ENCODE measurements at regions not wholly inside any gene's neighbourhood (a gene's known extent, or its start where the extent isn't known, plus 50 kb on each side); places are given as distances from the start of the nearest gene placed in this dataset.
"Not testable (repeated sequence)": the region's sequence is repeated elsewhere in the genome, so short reads cannot be mapped to it uniquely, and the experiment has no call there.

DNA sequence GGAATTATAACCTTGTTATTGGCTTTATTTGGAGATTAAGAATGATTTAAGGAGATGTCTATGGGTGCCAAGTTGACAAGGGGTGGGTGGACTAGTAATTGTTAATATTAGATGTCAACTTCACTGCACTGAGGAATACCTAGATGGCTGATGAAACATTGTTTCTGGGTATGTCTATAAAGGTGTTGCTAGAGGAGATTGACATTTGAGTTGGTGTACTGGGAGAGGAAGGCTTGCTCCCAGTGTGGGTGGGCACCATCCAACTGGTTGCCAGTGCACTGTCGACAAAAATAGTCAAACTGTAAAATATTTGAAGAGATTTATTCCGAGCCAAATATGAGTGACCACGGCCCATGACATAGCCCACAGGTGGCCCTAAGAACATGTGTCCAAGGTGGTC is 378.8 kb downstream of the NDFIP2 start:
- no peak for DNase-seq

DNA sequence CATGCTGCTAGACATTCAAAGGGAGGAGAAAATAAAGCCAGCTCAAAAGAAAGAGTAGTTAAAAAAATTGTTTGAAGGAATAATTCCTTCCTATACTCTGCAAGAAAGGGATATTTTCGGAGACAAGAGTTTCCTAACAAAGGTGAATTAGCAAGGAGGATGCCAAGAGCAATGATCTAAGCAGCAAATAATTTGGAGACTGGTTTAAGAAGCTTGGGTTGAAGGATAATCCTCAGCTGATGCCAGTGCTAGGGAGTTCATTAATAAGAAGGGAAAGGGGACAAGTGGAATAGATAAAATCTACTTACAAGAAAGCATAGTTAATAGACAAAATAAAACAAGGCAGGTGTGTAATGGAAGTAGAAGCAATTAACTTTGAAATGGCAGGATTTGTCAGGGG is 372.3 kb downstream of the NDFIP2 start:
- DNase-seq, result no peak

DNA sequence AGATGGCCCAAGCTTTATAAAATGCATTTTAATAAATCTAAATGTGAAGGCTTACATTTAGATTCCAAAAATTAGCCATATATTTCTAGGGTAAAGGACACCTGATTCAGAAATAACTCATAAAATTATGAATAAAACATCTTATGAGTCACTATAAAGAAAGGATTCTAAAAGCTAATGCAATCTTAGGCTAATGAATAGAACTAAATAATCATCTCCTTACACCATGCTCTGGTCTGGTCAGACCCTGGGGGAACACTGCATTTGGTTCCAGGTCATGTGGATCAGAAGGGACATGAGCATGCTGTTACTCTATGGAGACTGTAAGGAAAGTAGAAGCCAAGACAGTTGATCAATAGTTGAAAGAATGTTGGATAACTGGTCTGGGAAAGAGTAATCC is 370.4 kb downstream of the NDFIP2 start:
- no peak for DNase-seq

DNA sequence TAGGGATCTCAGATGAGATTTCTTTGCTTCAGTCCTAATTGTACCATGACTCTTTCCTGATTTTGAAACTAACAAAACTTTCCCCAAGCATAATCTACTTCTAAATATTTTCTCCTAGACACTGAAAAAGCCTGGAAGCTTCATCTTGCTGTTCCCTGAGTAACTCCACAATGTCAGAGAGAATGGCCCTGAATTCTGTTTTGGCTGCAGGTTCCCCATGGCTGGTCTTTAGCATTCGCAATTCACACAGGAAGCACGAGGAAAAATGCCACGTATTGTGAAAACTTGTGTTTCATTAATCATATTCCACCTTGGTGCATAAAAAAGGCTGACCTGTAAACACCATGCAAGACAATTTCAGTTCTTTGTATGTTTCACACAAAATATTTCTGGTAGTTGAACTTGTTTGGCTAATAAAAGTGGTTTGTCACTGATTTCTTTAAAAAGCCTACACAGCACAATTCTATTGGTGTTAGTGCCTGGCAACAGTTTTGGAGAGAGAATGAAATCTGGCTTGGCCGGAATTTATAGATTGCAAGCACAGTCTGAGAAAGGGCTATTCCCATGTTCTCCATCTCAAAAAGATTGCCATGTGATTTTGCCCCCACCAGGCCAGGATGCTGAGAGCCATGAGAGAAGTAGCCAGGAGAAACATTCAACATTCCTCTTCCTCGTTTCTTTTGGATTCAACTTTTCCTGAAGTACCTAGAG is 367.1 kb downstream of the NDFIP2 start:
- no peak for DNase-seq

DNA sequence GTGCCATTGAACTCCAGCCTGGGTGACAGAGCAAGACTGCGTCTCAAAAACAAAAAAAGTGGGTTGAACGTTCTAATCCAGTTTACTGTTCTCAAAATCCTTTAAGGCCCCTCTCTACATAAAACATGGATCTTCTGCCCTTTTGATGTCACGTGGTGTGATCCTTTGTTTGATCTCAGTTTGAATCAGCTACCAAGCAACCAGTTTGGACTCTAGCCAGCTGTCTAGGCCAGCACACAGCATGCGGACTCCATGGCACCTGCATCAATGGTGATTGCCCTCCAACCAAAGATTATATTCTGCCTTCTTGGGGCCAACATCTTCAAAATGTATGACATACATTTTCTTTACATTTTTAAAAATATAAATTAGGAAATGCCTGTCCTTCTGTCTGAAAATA is 365.4 kb downstream of the NDFIP2 start:
- DNase-seq, result no peak

DNA sequence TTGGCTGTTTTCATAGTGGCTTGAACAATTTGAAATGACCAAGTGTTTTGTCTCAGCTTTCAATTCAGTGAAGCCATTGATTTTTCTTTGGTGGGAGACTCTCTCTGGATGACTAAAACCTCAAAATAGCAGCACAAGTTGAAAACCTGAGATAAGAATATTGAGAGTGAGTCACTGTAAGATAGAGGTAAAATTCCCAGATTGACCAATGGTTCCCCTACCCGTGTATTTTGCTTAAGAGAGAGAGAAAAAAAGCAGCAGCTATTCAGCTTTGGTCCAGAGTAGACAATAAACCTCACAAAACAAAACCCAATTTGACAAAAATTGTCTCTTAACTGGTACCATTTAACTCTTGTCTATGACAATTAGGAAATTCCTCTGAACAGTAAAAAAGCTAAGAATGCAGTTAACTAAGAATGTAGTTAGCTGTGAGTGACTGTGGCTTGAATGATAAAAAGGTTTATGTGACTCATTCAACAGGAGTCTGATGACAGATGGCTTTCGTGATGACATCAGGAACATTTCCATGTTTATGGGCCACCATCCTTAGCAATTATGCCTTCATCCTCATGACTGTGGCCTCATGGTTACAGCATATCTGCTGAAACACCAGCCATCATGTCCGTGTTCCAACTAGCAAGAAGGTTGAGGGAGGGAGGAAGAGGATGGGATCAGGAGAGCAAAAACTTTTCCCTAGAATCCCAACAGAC is 356.9 kb downstream of the NDFIP2 start:
- no peak for DNase-seq

DNA sequence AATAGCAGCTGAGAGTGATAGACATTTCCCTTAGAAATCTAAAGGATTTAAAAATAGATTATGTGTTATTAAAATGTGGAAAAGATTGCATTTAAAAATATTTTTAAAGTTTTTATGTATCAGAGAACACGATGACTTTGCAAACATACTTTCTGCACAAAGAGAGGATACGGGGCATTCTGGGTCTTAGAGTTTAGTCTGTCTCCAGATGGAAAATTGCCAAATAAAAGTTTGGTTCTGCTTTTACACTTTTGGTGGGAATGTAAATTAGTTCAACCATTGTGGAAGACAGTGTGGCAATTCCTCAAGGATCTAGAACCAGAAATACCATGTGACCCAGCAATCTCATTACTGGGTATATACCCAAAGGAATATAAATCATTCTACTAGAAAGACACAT is 355.2 kb downstream of the NDFIP2 start:
- DNase-seq, result not testable (repeated sequence)

DNA sequence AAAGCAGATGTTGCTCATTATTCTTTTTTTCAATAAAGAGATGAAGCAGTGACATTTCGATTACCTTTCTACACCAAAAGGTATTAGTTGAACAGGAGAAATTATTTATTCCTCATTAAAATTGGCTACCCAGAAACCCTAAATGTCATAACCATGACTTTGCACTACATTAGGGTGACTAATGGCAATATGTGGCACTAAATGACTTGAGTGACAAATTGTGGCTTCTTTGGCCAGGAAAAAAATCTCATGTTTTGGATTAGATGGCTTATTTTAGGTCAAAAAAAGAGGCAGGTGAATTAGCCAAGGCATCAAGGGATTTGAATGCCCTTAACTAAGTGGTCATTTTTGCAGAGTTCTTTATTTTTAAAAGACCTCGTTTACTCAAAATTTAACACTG is 353.9 kb downstream of the NDFIP2 start:
- DNase-seq, result no peak

DNA sequence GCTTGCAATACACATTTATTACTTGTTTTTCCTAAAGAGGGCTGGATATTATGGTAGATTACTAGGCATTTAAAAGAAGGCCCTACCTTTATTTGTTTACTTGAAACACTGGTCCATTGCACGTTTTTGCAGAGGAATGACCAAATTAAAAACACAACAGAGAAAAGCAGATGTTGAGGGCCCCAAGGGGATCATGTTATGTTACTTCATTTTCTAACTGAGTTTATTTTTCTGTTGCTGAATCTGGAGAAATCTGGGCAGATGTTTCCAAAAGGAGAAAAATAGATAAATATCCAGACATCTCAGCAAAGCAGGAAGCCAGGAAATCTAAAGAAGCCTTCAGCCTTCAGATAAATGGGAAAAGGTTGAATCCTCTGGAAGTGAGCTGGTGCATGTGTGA is 353.0 kb downstream of the NDFIP2 start:
- DNase-seq, result no peak

DNA sequence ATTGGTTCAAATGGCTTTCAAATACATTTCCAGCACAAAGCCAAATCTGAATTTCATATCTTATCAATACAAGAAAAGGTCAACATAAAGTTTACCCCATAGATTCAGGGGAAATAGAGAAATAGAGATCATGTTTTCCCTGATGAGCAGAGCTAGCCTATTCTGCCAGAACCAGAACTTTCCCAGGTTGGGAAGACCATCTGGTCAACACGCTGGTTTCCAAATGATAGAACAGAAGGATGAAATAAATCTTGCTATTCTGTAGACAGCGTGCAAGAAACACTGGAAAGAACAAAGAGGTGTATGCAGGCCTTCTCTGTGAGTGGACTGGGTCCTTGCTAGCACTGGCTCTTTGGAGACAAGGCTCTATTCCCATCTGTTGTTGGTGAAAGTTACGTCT is 350.6 kb downstream of the NDFIP2 start:
- DNase-seq, result no peak

DNA sequence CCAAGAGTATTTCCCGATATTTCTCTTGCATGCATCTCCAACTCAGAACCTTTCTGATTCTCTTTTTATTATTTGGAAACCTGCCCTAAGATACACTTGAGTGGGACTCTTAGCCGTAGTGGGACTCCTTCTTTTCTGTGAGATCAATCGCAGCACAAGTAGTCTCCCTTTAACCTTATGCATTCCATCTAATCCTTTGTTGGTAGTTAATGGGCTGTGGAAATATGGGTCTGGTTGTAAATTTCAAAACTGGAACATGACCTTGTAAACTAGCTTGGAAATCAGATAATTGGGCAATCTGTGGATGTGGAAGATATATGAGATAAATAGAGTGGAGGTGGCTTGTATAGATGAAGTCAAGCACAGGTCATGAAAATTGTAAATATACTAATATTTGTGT is 350.0 kb downstream of the NDFIP2 start:
- DNase-seq, result no peak

DNA sequence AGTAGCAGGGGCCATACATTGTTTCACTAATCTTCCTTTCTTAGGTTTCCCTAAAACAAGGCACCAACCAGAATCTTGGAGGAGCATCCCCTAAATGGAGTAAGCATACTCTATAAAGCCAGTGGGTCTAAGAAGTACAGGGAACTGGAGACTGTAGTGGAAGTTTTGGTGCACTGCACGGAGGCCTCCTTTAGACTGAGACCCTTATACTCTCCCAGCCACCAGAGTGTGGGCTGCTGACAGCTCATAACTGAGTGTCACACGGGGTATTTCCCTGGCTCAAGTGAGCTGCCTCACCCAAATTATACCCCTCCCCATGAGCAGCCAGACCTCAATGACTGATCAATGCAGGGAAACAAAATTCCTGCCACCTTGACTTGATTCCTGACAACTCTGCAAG is 349.5 kb downstream of the NDFIP2 start:
- DNase-seq, result no peak

DNA sequence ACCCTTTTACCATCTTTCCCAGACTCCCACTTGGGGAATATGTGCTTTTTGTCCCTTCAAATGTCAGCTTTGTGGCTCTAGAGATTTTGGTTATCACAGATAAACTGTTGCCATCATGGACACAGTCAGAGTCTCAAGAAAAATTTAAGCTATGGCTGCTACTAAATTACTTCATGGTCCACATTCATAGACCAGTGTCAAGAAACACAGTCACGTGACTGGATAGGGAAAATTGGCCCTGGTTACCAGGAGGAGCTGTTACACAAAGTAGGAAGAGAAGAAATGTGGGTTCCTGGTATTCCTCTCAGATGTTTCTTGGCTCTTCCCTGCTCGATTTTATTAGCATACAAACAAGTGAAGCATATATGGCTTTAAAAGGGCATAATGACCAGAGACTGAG is 348.9 kb downstream of the NDFIP2 start:
- DNase-seq, result no peak

DNA sequence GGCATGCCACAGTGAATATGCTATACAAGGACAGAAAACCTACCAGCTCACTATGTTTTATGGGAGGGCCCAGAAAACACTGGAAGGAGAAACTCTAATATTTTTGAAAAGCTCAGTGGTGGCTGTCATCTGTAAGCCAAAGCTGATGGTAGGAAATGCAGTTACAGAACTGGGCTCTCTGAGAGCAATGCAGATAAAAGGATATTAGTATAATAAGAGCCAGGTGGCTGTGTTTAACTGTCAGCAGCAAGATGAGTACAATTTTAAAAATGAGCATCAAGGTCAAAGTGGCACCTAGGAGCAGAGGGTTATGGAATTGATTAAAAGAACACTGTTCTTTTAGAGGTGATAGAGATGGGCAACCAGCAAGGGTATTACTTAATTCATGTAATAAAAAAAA is 345.0 kb downstream of the NDFIP2 start:
- no peak for DNase-seq

DNA sequence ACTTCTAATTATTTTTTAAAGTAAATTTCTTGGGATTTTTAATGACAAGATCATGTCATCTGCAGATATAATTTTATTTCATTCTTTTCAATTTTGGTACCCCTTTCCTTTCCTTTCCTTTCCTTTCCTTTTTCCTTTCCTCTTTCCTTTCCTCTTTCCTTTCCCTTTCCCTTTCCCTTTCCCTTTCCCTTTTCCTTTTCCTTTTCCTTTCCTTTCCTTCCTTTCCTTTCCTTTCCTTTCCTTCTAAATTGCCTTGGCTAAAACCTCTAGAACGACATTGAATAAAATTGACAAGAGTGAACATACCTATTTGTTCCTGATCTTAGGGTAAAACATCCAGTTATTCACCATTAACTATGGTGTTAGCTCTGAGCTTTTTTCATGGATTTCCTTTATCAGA is 334.1 kb downstream of the NDFIP2 start:
- no peak for DNase-seq

DNA sequence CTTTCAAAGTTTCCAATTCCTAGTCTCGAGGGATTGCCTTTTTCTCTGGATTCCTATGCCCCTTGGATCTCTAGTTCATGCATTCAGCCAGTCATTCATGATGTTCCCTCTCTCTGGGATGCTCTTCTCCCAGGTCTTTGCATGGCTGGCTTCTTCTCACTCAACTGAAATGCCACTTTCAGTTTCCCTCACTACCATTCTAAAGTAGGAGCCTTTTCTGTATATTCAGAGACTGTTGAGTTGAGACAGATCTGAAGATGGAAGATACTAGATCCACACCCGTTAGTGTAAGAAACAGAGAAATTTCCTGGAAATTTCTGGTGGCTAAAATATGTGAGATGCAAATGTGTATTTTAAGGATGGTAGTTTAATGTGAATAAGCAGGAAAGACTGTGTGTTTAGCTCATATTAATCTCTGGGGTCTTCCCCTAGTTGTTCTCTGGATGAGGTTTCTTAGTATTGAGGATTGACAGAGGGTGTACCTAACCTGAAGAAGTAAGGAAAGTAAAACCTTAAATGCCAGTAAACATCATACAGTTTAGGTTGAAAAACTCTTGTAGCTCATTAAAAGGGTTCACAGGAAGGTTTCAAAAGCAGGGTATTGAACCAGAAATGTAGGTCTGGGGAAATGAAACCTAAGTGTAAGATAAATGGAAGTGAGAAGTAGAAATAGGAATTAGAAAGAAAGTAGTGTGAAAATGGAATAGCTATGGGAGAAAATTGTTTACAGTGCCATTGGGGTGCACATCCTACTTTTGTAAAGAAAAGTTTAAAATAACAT is 331.3 kb downstream of the NDFIP2 start:
- no peak for DNase-seq

DNA sequence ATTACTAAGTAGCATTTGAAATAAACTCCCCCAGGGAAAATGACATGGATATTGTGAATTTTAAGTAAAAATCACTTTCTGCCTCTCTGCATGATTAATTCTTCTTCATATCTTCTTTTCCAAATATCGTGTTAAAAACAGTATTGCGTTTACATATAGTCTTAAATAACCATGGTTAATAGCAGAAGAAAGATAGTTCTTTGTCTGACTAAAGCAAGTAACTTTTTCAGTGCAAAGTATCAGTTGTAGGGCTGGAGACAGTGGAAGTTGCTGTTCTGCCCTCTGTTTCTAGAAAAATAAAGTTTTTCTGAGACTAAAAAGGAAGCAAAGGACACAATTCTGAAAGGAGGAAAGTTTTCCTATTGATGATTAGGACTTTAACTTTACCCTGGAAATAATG is 330.2 kb downstream of the NDFIP2 start:
- no peak for DNase-seq

DNA sequence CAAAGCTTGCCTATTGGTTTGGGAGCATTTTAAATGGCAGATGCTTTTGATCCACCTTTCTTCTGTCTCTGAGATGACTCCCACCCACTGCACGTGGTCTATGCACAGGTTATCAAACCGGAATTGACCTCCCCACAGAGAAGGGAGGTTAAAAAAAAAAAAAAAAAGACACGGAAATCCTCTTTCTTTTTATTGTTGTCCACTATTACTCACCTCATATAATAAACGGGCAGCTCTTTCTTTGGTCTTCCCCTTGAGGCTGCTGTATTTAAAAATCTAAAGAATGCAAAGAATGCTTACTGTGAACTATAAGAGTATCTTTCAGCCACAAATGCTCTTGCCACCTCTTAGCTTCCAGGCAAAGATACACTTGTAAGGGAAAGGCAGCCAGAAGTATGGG is 329.7 kb downstream of the NDFIP2 start:
- no peak for DNase-seq

DNA sequence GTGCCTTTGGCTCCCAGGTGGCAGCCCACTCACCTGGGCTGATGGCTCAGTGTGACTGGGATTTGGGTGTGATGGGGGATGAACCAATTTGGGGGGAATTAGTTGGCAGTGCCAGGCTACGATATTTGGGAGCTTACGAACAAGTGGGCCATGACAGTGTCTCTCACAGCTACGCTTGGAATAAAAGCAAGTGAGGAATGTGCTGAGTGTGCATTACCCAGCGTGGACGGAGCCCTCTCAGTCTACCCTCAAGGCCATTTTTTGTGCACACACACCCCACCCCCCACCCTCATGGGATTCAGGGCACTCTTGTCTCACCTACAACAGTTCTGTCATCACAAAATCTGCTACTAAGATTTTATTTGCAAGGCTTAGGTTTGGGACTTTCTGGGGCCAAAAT is 329.1 kb downstream of the NDFIP2 start:
- no peak for DNase-seq

DNA sequence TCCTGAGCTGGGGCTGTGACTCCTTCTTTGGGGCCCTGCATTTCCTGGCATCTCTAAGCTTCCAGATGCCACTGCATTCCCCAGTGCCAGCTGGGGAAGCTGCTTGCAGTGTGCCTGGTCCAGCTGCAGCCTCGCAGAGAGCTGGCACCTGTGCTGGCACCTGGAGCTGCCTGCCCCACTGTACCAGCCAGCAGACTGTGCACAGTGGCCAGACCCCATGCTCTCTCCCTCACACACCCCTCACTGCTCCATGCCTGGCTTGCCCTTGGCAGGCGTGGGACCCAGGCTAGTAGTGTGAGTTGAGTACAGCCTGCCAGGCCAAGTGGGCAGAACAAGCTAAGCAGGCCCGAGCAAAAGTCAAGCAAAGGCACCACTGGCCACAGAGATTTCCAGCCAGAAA is 327.5 kb downstream of the NDFIP2 start:
- DNase-seq, result no peak

DNA sequence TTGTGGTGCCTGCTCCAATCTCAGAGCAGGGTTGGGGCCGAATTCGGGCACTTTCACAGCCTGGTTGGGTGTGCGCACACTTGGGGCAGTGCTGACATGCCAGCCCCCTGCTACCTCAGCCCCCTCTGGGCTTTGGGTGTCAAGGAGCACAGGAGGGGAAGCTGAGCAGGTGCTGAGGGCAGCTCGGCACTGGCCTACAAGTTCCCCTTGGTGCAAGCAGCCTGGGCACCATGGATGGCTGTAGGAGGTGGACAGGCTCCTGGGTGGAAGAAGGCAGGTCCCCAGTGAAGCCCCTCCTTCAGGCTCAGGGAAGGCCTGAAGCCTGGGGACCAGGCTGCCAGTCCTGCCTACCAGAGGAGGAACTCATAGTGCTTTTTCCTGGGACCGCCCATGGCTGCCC is 326.6 kb downstream of the NDFIP2 start:
- no peak for DNase-seq

DNA sequence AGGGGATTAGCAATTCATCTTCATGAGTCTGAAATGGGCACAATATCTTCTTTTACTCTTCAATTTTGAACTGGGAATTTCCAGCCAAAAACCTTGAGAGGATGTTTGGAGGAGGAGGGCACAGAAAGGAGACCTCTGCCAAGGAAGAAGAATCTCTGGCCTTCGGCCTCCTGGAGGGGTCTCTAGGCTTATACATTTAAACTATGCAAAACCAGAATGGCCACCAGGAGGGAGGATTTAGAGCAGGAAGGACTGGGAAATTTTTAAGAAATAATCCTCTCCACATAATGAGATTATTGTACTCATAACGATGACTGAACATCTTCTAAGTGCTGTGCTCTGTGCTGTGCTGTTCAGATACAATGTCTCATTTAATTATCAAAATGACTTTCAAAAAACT is 325.9 kb downstream of the NDFIP2 start:
- no peak for DNase-seq

DNA sequence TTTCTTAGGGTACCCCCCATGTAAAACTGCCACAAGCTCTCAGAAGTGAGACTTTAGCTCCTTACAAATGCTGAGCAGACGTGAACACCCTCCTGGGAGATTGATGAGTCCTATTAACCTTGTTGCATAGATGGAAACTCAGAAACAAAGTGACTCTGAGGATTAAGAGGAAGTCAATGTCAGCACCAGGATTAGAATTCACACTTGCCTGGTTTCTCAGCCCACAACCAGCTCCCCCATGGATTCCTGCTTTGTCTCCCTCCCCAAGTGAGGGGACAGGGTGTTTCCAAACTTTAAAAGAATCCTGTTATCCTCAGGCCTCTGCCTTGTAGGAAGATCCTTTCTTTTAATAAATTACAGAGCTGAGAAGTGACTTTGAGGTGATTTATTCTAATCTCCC is 324.4 kb downstream of the NDFIP2 start:
- DNase-seq, result no peak

DNA sequence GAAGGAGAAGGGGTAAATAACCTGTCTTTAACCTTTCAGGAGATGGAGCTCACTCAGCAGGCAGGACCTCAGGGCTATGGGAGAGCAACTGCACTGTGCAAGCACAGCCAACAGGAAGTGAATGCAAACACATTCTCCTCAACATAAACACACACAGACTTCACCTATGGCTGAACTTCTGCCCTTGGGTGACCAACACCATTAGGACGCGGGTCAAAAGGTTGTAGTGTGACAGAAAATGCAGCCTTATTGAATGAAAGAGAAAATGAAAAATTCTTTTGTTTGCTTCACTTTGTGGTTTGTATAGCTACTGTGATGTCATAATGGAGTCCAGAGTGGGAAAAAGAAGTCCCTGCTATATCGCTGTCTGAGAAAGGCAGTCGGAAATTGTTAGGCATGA is 323.0 kb downstream of the NDFIP2 start:
- DNase-seq, result no peak
